Uterus (tissue), 2 donors: ENCODE measurements at regions not wholly inside any gene's neighbourhood (a gene's known extent, or its start where the extent isn't known, plus 50 kb on each side); places are given as distances from the start of the nearest gene placed in this dataset.

ENCODE experiments used
- POLR2A ChIP-seq, 2 donors: fragments of 450-650 bp; IDR thresholded peaks; one replicate each; pipeline ENCODE4 v1.6.1; 2016; ENCODE audit warnings: antibody characterized with exemption in 2 of 2, mild to moderate bottlenecking in 1 of 2, moderate library complexity in 1 of 2
- TF ChIP-seq, protein P1 (sequence below), 4 experiments: fragments of 200-600 bp in 2 of 4; fragments of 450-650 bp in 2 of 4; sonication (generic) in 2 of 4; IDR thresholded peaks; one replicate each; pipeline ENCODE4 v1.5.1; 2016 to 2019; ENCODE audit warnings: antibody characterized with exemption in 4 of 4, mild to moderate bottlenecking in 2 of 4, moderate library complexity in 1 of 4

DNA sequence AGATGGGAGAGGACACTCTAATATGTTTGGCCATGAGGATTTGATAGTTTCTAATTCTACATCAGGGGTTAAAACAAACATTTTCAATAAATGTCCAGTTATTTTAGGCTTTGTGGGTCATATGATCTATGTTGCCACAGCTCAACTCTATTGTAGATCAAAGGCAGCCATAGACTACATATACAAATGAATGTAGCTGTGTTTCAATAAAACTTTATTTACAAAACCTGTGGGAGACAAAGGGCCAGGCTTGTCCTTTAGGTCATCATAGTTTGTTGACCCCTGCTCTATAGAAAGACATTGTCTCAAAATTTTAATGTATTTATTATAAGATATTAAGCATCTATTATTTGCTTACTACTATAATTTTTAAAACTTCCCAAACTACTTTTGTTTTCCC lies 325.4 kb upstream of the MEF2C start:
- TF ChIP-seq, protein P1, sequence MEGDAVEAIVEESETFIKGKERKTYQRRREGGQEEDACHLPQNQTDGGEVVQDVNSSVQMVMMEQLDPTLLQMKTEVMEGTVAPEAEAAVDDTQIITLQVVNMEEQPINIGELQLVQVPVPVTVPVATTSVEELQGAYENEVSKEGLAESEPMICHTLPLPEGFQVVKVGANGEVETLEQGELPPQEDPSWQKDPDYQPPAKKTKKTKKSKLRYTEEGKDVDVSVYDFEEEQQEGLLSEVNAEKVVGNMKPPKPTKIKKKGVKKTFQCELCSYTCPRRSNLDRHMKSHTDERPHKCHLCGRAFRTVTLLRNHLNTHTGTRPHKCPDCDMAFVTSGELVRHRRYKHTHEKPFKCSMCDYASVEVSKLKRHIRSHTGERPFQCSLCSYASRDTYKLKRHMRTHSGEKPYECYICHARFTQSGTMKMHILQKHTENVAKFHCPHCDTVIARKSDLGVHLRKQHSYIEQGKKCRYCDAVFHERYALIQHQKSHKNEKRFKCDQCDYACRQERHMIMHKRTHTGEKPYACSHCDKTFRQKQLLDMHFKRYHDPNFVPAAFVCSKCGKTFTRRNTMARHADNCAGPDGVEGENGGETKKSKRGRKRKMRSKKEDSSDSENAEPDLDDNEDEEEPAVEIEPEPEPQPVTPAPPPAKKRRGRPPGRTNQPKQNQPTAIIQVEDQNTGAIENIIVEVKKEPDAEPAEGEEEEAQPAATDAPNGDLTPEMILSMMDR (IDR thresholded peaks at IDR 0.05) = no peak
- no peak for TF ChIP-seq POLR2A (IDR thresholded peaks at IDR 0.05)
